ENCODE measurements at regions not wholly inside any gene's neighbourhood (a gene's known extent, or its start where the extent isn't known, plus 50 kb on each side); places are given as distances from the start of the nearest gene placed in this dataset.

- Histone ChIP-seq H3K9me3 (no peaks in the 10 kb centered on the region), H3K4me3 (no peak overlapping the region), H3K4me1 (peaks cover 14% of the 10 kb centered on the region; the same call in 2 of the 3 replicates), H3K27ac (no peak overlapping the region), H3K4me2 (no peak overlapping the region)
- 60% methylated on average over 1 of the region's 1 CpG for WGBS (ENCODE audit: missing lambda C conversion rate)
- no peak for FAIRE-seq
- ATAC-seq, result peak in 1 of 2 experiments; percentile 64; a peak in 3 of 6 replicates
- POLR2A ChIA-PET, result no interaction called here
- TF ChIP-seq MAX (IDR thresholded peaks at IDR 0.05), result no peak
- no peak for TF ChIP-seq CBX2 (IDR thresholded peaks at IDR 0.05; ENCODE audit: borderline replicate concordance, low read depth)
- no peak for TF ChIP-seq CHD2 (IDR thresholded peaks at IDR 0.05; ENCODE audit: low read length, partially characterized antibody)
- TF ChIP-seq RAD21 (conservative IDR thresholded peaks at IDR 0.05 in 1 of 2, IDR thresholded peaks at IDR 0.05 in 1 of 2), result peak; percentile 33 to 56; a peak in 3 of 5 replicates
- TF ChIP-seq RARB (CRISPR knock-in tag; IDR thresholded peaks at IDR 0.05), result no peak
- TF ChIP-seq NFE2L2 (conservative IDR thresholded peaks at IDR 0.05; ENCODE audit: low read length), result no peak
- TF ChIP-seq BHLHE40 (IDR thresholded peaks at IDR 0.05; ENCODE audit: low read depth, low read length), result no peak
- no peak for TF ChIP-seq EHMT2 (IDR thresholded peaks at IDR 0.05; ENCODE audit: low read depth)
- no peak for TF ChIP-seq HES2 (IDR thresholded peaks at IDR 0.05)
- TF ChIP-seq SMC3 (IDR thresholded peaks at IDR 0.05), result peak; percentile 40; the same call in 2 of the 3 replicates
- TF ChIP-seq ESRRA (IDR thresholded peaks at IDR 0.05; ENCODE audit: borderline replicate concordance, low read length), result no peak
- no peak for TF ChIP-seq KDM5A (IDR thresholded peaks at IDR 0.05)
- TF ChIP-seq POLR2AphosphoS2 (conservative IDR thresholded peaks at IDR 0.05; ENCODE audit: low read length), result no peak
- TF ChIP-seq JUNB (IDR thresholded peaks at IDR 0.05), result no peak
- no peak for TF ChIP-seq RFX5 (IDR thresholded peaks at IDR 0.05)
- TF ChIP-seq CTCF (IDR thresholded peaks at IDR 0.05), result peak; percentile 38; the same call in 2 of the 3 replicates
- CTCF ChIA-PET, result interaction anchor here (0.6 to 0.7 kb wide), 2 partner anchors 9 to 317 kb away, joined by 3 read pairs; no protein-coding TSS in a partner anchor
- peak; percentile 12 to 37 for DNase-seq (ENCODE audit: low read depth in 1 of 2, low spot score in 1 of 2)
Measured at GRCh38 chr2:8000870-8001269, 681.0 kb upstream of the ID2 start.

- ATAC-seq (no peak), DNase-seq (ENCODE audit: low read depth in 1 of 2, low spot score in 1 of 2) (no peak), FAIRE-seq (no peak)
- H3K27ac ChIP-seq, result no peak overlapping the region
- TF ChIP-seq PHF8 (IDR thresholded peaks at IDR 0.05; ENCODE audit: borderline replicate concordance, low read depth) (no peak), BCL3 (IDR thresholded peaks at IDR 0.05) (no peak), HEYL (CRISPR knock-in tag; IDR thresholded peaks at IDR 0.05) (no peak), EHMT2 (IDR thresholded peaks at IDR 0.05; ENCODE audit: low read depth) (no peak), CTCF (IDR thresholded peaks at IDR 0.05) (no peak), GATA3 (IDR thresholded peaks at IDR 0.05; ENCODE audit: borderline replicate concordance) (no peak), HMGXB4 (CRISPR knock-in tag; IDR thresholded peaks at IDR 0.05; ENCODE audit: borderline replicate concordance) (no peak), RFX5 (IDR thresholded peaks at IDR 0.05) (no peak), MAZ (IDR thresholded peaks at IDR 0.05; ENCODE audit: borderline replicate concordance, low read depth, low read length) (no peak), MAX (IDR thresholded peaks at IDR 0.05) (no peak), CBX8 (IDR thresholded peaks at IDR 0.05) (no peak), CEBPB (IDR thresholded peaks at IDR 0.05) (no peak), ZSCAN20 (CRISPR knock-in tag; IDR thresholded peaks at IDR 0.05) (no peak), EHF (CRISPR knock-in tag; IDR thresholded peaks at IDR 0.05) (no peak), ZNF302 (CRISPR knock-in tag; IDR thresholded peaks at IDR 0.05) (no peak), HOXB5 (CRISPR knock-in tag; IDR thresholded peaks at IDR 0.05) (no peak), EP300 (IDR thresholded peaks at IDR 0.05) (no peak), HOXA7 (CRISPR knock-in tag; IDR thresholded peaks at IDR 0.05) (no peak)
- no peaks in the 10 kb centered on the region for H3K9me3 ChIP-seq
- H3K4me2 ChIP-seq, result no peak overlapping the region
- POLR2A ChIA-PET, result no interaction called here
- no peak overlapping the region for H3K4me3 ChIP-seq
- CTCF ChIA-PET, result interaction anchor here (1.0 kb wide), 1 partner anchor 61 kb away, joined by 3 read pairs; no protein-coding TSS in a partner anchor
- peaks cover 14% of the 10 kb centered on the region; the same call in 2 of the 3 replicates for H3K4me1 ChIP-seq
- 79% methylated on average over 8 of the region's 8 CpGs for WGBS (ENCODE audit: missing lambda C conversion rate)
Measured at GRCh38 chr2:8002765-8003393, 679.0 kb upstream of the ID2 start.
